Fibroblast of lung (primary cell): ENCODE measurements at regions not wholly inside any gene's neighbourhood (a gene's known extent, or its start where the extent isn't known, plus 50 kb on each side); places are given as distances from the start of the nearest gene placed in this dataset.
A peak's percentile ranks its signal among the peaks of the same experiment; 100 is the strongest.

Experiments used
- DNase-seq, 2 donors: peaks; one replicate each; pipeline versions ENCODE4 v3.0.0 to v3.0.0-alpha.2; 2010; ENCODE audit warnings: low read depth in 2 of 2
- H2AFZ ChIP-seq: 2 replicates; pipeline ENCODE4 v1.5.1; 2012; ENCODE audit warnings: low read length, control low read depth, inconsistent platforms
- H3K27ac ChIP-seq: 2 replicates; pipeline ENCODE4 v1.5.1; 2011; ENCODE audit warnings: low read length, control low read depth; ENCODE audit not compliant: insufficient read depth
- H3K27me3 ChIP-seq: 2 replicates; pipeline ENCODE4 v1.5.1; 2011; ENCODE audit warnings: mild to moderate bottlenecking, low read length; ENCODE audit not compliant: control insufficient read depth, insufficient read depth
- H3K36me3 ChIP-seq: 2 replicates; pipeline ENCODE4 v1.5.1; 2011; ENCODE audit warnings: low read length; ENCODE audit not compliant: control insufficient read depth, insufficient read depth
- H3K4me1 ChIP-seq: 2 replicates; pipeline ENCODE4 v1.5.1; 2011; ENCODE audit warnings: low read length; ENCODE audit not compliant: control insufficient read depth, insufficient read depth; ENCODE audit errors: extremely low read depth
- H3K4me2 ChIP-seq: 2 replicates; pipeline ENCODE4 v1.5.1; 2011; ENCODE audit warnings: low read length, control low read depth; ENCODE audit not compliant: insufficient read depth; ENCODE audit errors: extremely low read depth
- H3K4me3 ChIP-seq, 4 experiments: fragments of 200-600 bp in 1 of 4; sonication (generic) in 1 of 4; replicated peaks in 1 of 4; 2 replicates each; pipeline ENCODE4 v1.5.1; 2011 to 2016; ENCODE audit warnings: low read length in 4 of 4, low read depth in 3 of 4, mild to moderate bottlenecking in 3 of 4, control low read depth in 2 of 4, inconsistent platforms in 1 of 4, mixed read lengths in 1 of 4; ENCODE audit not compliant: insufficient read depth in 1 of 4; ENCODE audit errors: control extremely low read depth in 1 of 4
- H3K79me2 ChIP-seq: 2 replicates; pipeline ENCODE4 v1.5.1; 2012; ENCODE audit warnings: mild to moderate bottlenecking, low read length, inconsistent platforms; ENCODE audit not compliant: control insufficient read depth, insufficient read depth
- H3K9ac ChIP-seq: 2 replicates; pipeline ENCODE4 v1.5.1; 2011; ENCODE audit warnings: mild to moderate bottlenecking, low read length, control low read depth; ENCODE audit not compliant: insufficient read depth
- H3K9me3 ChIP-seq: 2 replicates; pipeline ENCODE4 v1.5.1; 2012; ENCODE audit warnings: low read depth, low read length; ENCODE audit not compliant: control insufficient read depth, insufficient read depth
- H4K20me1 ChIP-seq: 2 replicates; pipeline ENCODE4 v1.5.1; 2011; ENCODE audit warnings: low read length; ENCODE audit not compliant: control insufficient read depth, insufficient read depth; ENCODE audit errors: extremely low read depth
- CTCF ChIP-seq, 2 donors: IDR thresholded peaks in 1 of 2; conservative IDR thresholded peaks in 1 of 2; 1 replicate in 1 of 2; 2 replicates in 1 of 2; pipeline ENCODE4 v1.5.1; 2011 to 2012; ENCODE audit warnings: low read length in 2 of 2, control low read depth in 1 of 2, inconsistent platforms in 1 of 2, low read depth in 1 of 2, mild to moderate bottlenecking in 1 of 2
- EZH2 ChIP-seq: IDR thresholded peaks from 2 replicates; pipeline ENCODE4 v1.5.1; 2012; ENCODE audit warnings: low read length, control low read depth, mild to moderate bottlenecking; ENCODE audit errors: missing control alignments

- H4K20me1 ChIP-seq, result no peaks in the 10 kb centered on the region
- no peak overlapping the region for H3K4me2 ChIP-seq
- H3K36me3 ChIP-seq, result no peaks in the 10 kb centered on the region
- no peak overlapping the region for H3K4me3 ChIP-seq
- no peak overlapping the region for H3K27ac ChIP-seq
- no peaks in the 10 kb centered on the region for H3K79me2 ChIP-seq
- TF ChIP-seq EZH2 (no peak), CTCF (conservative IDR thresholded peaks at IDR 0.05 in 1 of 2, IDR thresholded peaks at IDR 0.05 in 1 of 2; ENCODE audit: low read depth in 1 of 2, low read length in 2 of 2) (no peak)
- no peaks in the 10 kb centered on the region for H3K9me3 ChIP-seq
- no peak for DNase-seq
- no peaks in the 10 kb centered on the region for H3K27me3 ChIP-seq
- H3K4me1 ChIP-seq, result no peaks in the 10 kb centered on the region
- H2AFZ ChIP-seq, result no peak overlapping the region
- H3K9ac ChIP-seq, result no peak overlapping the region
Observed at GRCh38 chr3:17936736-17937480, 194.5 kb upstream of the TBC1D5 start.

- no peak overlapping the region for H3K4me3 ChIP-seq
- no peak for TF ChIP-seq CTCF (conservative IDR thresholded peaks at IDR 0.05 in 1 of 2, IDR thresholded peaks at IDR 0.05 in 1 of 2; ENCODE audit: low read depth in 1 of 2, low read length in 2 of 2)
- TF ChIP-seq EZH2, result no peak
- H3K9me3 ChIP-seq, result no peaks in the 10 kb centered on the region
- no peaks in the 10 kb centered on the region for H3K36me3 ChIP-seq
- H3K27me3 ChIP-seq, result no peaks in the 10 kb centered on the region
- H3K27ac ChIP-seq, result no peak overlapping the region
- H3K79me2 ChIP-seq, result no peaks in the 10 kb centered on the region
- DNase-seq, result peak in 1 of 2 donors; percentile 5
- no peaks in the 10 kb centered on the region for H4K20me1 ChIP-seq
- H3K9ac ChIP-seq, result no peak overlapping the region
- no peak overlapping the region for H3K4me2 ChIP-seq
- no peaks in the 10 kb centered on the region for H3K4me1 ChIP-seq
- no peak overlapping the region for H2AFZ ChIP-seq
Observed at GRCh38 chr3:17935222-17935621, 192.8 kb upstream of the TBC1D5 start.

- H3K36me3 ChIP-seq, result no peaks in the 10 kb centered on the region
- no peak overlapping the region for H3K27ac ChIP-seq
- TF ChIP-seq EZH2 (no peak), CTCF (conservative IDR thresholded peaks at IDR 0.05 in 1 of 2, IDR thresholded peaks at IDR 0.05 in 1 of 2; ENCODE audit: low read depth in 1 of 2, low read length in 2 of 2) (no peak)
- DNase-seq, result no peak
- H3K79me2 ChIP-seq, result no peaks in the 10 kb centered on the region
- no peaks in the 10 kb centered on the region for H3K4me1 ChIP-seq
- H3K9ac ChIP-seq, result no peak overlapping the region
- H3K9me3 ChIP-seq, result no peaks in the 10 kb centered on the region
- no peaks in the 10 kb centered on the region for H4K20me1 ChIP-seq
- H2AFZ ChIP-seq, result no peak overlapping the region
- no peak overlapping the region for H3K4me3 ChIP-seq
- H3K4me2 ChIP-seq, result no peak overlapping the region
- H3K27me3 ChIP-seq, result no peaks in the 10 kb centered on the region
Observed at GRCh38 chr3:17932136-17932771, 189.8 kb upstream of the TBC1D5 start.
